ENCODE measurements at regions not wholly inside any gene's neighbourhood (a gene's known extent, or its start where the extent isn't known, plus 50 kb on each side); places are given as distances from the start of the nearest gene placed in this dataset.

DNA sequence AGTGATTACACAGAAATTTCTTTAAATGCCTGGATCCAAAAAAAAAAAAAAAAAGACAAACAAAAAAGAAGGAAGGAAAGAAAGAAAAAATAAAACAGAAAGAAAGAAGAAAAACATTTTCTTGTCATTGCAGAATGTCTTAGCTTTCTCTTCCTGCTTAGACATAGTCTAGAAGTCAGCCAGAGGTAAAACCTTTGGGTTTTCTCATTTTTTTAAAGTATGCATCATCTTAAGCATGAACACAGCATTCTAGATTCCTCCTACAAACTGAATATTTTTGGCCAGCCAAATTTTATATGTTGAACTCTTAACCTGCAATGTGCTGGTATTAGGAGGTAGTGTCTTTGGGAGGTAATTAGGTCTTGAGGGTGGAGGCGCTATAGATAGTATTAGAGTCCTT lies 243.9 kb downstream of the TRIB2 start (continued):
- no peak for TF ChIP-seq ISL2 (CRISPR knock-in tag; IDR thresholded peaks at IDR 0.05)

DNA sequence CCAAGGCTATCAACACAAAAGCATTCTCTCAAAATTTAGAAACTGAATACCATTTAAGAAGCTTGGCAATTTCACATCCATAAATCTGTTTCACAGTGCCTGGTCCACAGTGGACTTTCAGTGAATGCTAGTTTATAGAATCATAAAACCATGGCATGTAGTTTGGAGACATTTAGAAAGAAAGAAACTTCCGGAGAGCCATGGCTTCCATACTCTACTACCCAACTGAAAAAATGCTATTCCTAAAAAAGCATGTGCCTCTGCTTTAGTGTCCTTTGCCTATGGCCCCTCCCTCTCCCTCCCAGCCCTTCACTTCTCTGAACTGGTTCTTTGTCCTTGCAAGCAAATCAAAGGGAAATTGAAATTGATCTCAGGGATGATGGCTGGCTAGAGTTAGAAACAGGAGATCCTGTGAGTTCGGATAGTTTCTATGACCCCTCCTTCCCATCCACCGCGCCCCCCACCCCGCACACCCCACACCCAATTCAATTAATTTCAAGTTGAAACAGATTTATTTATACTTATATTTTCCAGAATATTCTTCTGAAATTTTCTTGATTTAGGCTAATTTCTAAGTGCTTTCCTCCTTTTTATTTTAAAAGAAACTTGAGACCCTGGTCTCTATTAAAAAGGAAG lies 248.3 kb downstream of the TRIB2 start:
- in situ Hi-C loops (cut with HindIII; ENCODE audit: extremely low pct_ligation_motif_present, low pct_unique_long_range_greater_than_20kb) (no loop called here), intact Hi-C loops (cut with micrococcal nuclease; ENCODE audit: unreplicated experiment) (no loop called here)
- Histone ChIP-seq H3K4me2 (ENCODE audit: low read depth, low read length) (no peak overlapping the region), H3K4me3 (replicated peaks in 1 of 3; ENCODE audit: insufficient read depth in 1 of 3, low read depth in 2 of 3, low read length in 3 of 3) (no peak overlapping the region), H2AFZ (ENCODE audit: low read length) (no peak overlapping the region), H3K27me3 (ENCODE audit: control insufficient read depth in 1 of 2, insufficient read depth in 2 of 2, low read length in 2 of 2) (no peaks in the 10 kb centered on the region), H3K27ac (ENCODE audit: extremely low read length, insufficient read depth, low read length) (no peak overlapping the region), H3K9me3 (ENCODE audit: low read length) (no peaks in the 10 kb centered on the region), H3K79me2 (ENCODE audit: insufficient read depth, low read length) (no peaks in the 10 kb centered on the region), H3K36me3 (replicated peaks in 1 of 2; ENCODE audit: control insufficient read depth in 1 of 2, insufficient read depth in 2 of 2, low read length in 2 of 2) (no peaks in the 10 kb centered on the region), H3K9ac (ENCODE audit: insufficient read depth, low read depth, low read length) (no peak overlapping the region), H4K20me1 (ENCODE audit: insufficient read depth, low read length) (no peaks in the 10 kb centered on the region), H3K4me1 (ENCODE audit: insufficient read depth, low read length) (no peaks in the 10 kb centered on the region)
- no TSS peak for BruUV-seq (replicated peaks)
- no peak for FAIRE-seq
- ChIA-PET CTCF (ENCODE audit: low intra/inter-chr PET ratio, low total read pairs) (no interaction called here), POLR2A (no interaction called here)
- DNase-seq (ENCODE audit: low spot score), result no peak
- 38% methylated on average over 5 of the region's 5 CpGs for WGBS (ENCODE audit: low lambda C conversion rate)
- no peak for ATAC-seq
- no peak for TF ChIP-seq ZFP36 (IDR thresholded peaks at IDR 0.05; ENCODE audit: borderline replicate concordance, low read depth, low read length, partially characterized antibody)
- TF ChIP-seq ETV5 (CRISPR knock-in tag; IDR thresholded peaks at IDR 0.05; ENCODE audit: borderline replicate concordance), result no peak
- TF ChIP-seq PHF21A (CRISPR knock-in tag; IDR thresholded peaks at IDR 0.05), result no peak
- TF ChIP-seq, protein P1, sequence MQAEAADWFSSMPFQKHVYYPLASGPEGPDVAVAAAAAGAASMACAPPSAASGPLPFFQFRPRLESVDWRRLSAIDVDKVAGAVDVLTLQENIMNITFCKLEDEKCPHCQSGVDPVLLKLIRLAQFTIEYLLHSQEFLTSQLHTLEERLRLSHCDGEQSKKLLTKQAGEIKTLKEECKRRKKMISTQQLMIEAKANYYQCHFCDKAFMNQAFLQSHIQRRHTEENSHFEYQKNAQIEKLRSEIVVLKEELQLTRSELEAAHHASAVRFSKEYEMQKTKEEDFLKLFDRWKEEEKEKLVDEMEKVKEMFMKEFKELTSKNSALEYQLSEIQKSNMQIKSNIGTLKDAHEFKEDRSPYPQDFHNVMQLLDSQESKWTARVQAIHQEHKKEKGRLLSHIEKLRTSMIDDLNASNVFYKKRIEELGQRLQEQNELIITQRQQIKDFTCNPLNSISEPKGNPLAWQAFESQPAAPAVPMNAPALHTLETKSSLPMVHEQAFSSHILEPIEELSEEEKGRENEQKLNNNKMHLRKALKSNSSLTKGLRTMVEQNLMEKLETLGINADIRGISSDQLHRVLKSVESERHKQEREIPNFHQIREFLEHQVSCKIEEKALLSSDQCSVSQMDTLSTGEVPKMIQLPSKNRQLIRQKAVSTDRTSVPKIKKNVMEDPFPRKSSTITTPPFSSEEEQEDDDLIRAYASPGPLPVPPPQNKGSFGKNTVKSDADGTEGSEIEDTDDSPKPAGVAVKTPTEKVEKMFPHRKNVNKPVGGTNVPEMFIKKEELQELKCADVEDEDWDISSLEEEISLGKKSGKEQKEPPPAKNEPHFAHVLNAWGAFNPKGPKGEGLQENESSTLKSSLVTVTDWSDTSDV (CRISPR knock-in tag; IDR thresholded peaks at IDR 0.05), result no peak
- no peak for TF ChIP-seq ZNF747 (CRISPR knock-in tag; IDR thresholded peaks at IDR 0.05; ENCODE audit: borderline replicate concordance)
- TF ChIP-seq ZNF12 (CRISPR knock-in tag; IDR thresholded peaks at IDR 0.05), result no peak
- TF ChIP-seq ZNF367 (CRISPR knock-in tag; IDR thresholded peaks at IDR 0.05; ENCODE audit: borderline replicate concordance), result no peak
- TF ChIP-seq, protein P2, sequence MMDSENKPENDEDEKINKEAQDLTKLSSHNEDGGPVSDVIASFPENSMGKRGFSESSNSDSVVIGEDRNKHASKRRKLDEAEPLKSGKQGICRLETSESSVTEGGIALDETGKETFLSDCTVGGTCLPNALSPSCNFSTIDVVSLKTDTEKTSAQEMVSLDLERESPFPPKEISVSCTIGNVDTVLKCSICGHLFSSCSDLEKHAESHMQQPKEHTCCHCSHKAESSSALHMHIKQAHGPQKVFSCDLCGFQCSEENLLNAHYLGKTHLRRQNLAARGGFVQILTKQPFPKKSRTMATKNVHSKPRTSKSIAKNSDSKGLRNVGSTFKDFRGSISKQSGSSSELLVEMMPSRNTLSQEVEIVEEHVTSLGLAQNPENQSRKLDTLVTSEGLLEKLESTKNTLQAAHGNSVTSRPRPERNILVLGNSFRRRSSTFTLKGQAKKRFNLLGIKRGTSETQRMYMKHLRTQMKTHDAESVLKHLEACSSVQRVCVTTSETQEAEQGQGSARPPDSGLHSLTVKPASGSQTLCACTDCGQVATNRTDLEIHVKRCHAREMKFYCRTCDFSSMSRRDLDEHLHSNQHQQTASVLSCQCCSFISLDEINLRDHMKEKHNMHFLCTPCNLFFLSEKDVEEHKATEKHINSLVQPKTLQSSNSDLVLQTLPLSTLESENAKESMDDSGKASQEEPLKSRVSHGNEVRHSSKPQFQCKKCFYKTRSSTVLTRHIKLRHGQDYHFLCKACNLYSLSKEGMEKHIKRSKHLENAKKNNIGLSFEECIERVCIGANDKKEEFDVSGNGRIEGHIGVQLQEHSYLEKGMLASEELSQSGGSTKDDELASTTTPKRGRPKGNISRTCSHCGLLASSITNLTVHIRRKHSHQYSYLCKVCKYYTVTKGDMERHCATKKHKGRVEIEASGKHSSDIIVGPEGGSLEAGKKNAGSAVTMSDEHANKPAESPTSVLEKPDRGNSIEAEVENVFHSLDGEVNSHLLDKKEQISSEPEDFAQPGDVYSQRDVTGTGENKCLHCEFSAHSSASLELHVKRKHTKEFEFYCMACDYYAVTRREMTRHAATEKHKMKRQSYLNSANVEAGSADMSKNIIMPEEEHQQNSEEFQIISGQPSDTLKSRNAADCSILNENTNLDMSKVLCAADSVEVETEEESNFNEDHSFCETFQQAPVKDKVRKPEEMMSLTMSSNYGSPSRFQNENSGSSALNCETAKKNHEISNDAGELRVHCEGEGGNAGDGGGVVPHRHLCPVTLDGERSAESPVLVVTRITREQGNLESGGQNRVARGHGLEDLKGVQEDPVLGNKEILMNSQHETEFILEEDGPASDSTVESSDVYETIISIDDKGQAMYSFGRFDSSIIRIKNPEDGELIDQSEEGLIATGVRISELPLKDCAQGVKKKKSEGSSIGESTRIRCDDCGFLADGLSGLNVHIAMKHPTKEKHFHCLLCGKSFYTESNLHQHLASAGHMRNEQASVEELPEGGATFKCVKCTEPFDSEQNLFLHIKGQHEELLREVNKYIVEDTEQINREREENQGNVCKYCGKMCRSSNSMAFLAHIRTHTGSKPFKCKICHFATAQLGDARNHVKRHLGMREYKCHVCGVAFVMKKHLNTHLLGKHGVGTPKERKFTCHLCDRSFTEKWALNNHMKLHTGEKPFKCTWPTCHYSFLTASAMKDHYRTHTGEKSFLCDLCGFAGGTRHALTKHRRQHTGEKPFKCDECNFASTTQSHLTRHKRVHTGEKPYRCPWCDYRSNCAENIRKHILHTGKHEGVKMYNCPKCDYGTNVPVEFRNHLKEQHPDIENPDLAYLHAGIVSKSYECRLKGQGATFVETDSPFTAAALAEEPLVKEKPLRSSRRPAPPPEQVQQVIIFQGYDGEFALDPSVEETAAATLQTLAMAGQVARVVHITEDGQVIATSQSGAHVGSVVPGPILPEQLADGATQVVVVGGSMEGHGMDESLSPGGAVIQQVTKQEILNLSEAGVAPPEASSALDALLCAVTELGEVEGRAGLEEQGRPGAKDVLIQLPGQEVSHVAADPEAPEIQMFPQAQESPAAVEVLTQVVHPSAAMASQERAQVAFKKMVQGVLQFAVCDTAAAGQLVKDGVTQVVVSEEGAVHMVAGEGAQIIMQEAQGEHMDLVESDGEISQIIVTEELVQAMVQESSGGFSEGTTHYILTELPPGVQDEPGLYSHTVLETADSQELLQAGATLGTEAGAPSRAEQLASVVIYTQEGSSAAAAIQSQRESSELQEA (CRISPR knock-in tag; IDR thresholded peaks at IDR 0.05; ENCODE audit: not compliant biosample characterization), result no peak
- no peak for TF ChIP-seq ZNF589 (CRISPR knock-in tag; conservative IDR thresholded peaks at IDR 0.05)
- TF ChIP-seq ZNF124 (CRISPR knock-in tag; IDR thresholded peaks at IDR 0.05), result no peak
- no peak for TF ChIP-seq GFI1 (CRISPR knock-in tag; IDR thresholded peaks at IDR 0.05; ENCODE audit: borderline replicate concordance)

Measured in HepG2 (cell line).